Heart right ventricle (tissue), 16 donors: ENCODE measurements at regions not wholly inside any gene's neighbourhood (a gene's known extent, or its start where the extent isn't known, plus 50 kb on each side); places are given as distances from the start of the nearest gene placed in this dataset.

Source experiments
- ATAC-seq, 8 donors: fragments of 200-7000 bp; cut with Tn5 transposase; one replicate each; pipeline ENCODE4 v1.9.1; 2020; ENCODE audit warnings: mild to moderate bottlenecking in 8 of 8, moderate library complexity in 8 of 8, moderate number of reproducible peaks in 1 of 8
- DNase-seq, 2 donors: peaks; one replicate each; pipeline ENCODE4 v3.0.0-alpha.2; 2020
- H3K27ac ChIP-seq, 10 donors: fragments of 200-600 bp; sonication (generic) in 2 of 10; one replicate each; pipeline versions ENCODE4 v1.5.0 to v1.8.0; 2020 to 2022; ENCODE audit warnings: mild to moderate bottlenecking in 3 of 10
- H3K27me3 ChIP-seq, 7 donors: fragments of 200-600 bp; one replicate each; pipeline ENCODE4 v1.8.0; 2021 to 2022; ENCODE audit warnings: mild to moderate bottlenecking in 2 of 7
- H3K36me3 ChIP-seq, 9 donors: fragments of 200-600 bp; sonication (generic) in 1 of 9; one replicate each; pipeline versions ENCODE4 v1.5.0 to v1.8.0; 2020 to 2022; ENCODE audit warnings: mild to moderate bottlenecking in 2 of 9
- H3K4me1 ChIP-seq, 9 donors: fragments of 200-600 bp; sonication (generic) in 1 of 9; one replicate each; pipeline versions ENCODE4 v1.5.0 to v1.8.0; 2020 to 2022; ENCODE audit warnings: mild to moderate bottlenecking in 4 of 9
- H3K4me3 ChIP-seq, 10 donors: fragments of 200-600 bp; sonication (generic) in 2 of 10; one replicate each; pipeline versions ENCODE4 v1.5.0 to v1.8.0; 2020 to 2022; ENCODE audit warnings: mild to moderate bottlenecking in 7 of 10, moderate library complexity in 2 of 10
- H3K9me3 ChIP-seq, 11 donors: fragments of 200-600 bp in 10 of 11; sonication (generic) in 2 of 11; one replicate each; pipeline versions ENCODE4 v1.5.0 to v1.8.0; 2013 to 2022; ENCODE audit warnings: mild to moderate bottlenecking in 2 of 11, control low read depth in 1 of 11, moderate library complexity in 1 of 11
- CTCF ChIP-seq, 9 donors: fragments of 200-600 bp; sonication (generic) in 2 of 9; IDR thresholded peaks; one replicate each; pipeline versions ENCODE4 v1.5.0 to v1.8.0; 2021 to 2022; ENCODE audit warnings: antibody characterized with exemption in 9 of 9, mild to moderate bottlenecking in 5 of 9, moderate library complexity in 1 of 9
- WGBS, 2 donors: extraction: QIAGEN DNeasy Blood & Tissue Kit; methylation state at CpG; one replicate each; pipeline ENCODE4 v1.1.7; 2013; ENCODE audit warnings: inconsistent platforms in 1 of 2; 5-methylcytosine and 5-hydroxymethylcytosine counted together
- intact Hi-C, 10 donors: fragments of 100-400 bp; cut with DNase I; formaldehyde crosslinking; loops; one replicate each; pipeline versions ENCODE4 v1.11.1 to v1.14.2; 2022
- donor health status: Arrhythmogenic right ventricular cardiomyopathy.
- donor health status: ischemic (EF 13 %, LVEDD 7.1; RV severe dilation, severe dysfunction).
- donor health status: healthy with polysubstance abuse.
- donor health status: DM: no; HTN: yes; CAD: no.
- donor health status: DM: no; HTN: no; CAD: no.
- donor health status: ischemic (EF 25% LVEDD 6.9; RV normal size, moderate dysfunction).
- donor health status: ischemic (EF 25% LVEDD 5.7; RV mildly dilated, moderate dysfunction).
- donor health status: healthy.
- donor health status: DM: yes; HTN: yes; CAD: no.
- donor health status: Ischemic cardiomyopathy.
- donor health status: ischemic (EF 35%, LVEDD 5.7; RV mildly dilated, moderate dysfunction).
- donor health status: nonischemic (EF 11% LVEDD 7.7; RV severe dilation, severe dysfunction).
- donor health status: DM: yes; HTN: yes; CAD: no.
- donor health status: PGD.
- donor health status: ischemic (EF 29% LVEDD 5.4; RV normal size, mild dysfunction).
- donor health status: nonischemic (EF 23%, LVEDD 6.1; RV moderate dilation, normal function).

- DNase-seq, result no peak
- no peaks in the 10 kb centered on the region for H3K9me3 ChIP-seq
- no peak for ATAC-seq
- TF ChIP-seq CTCF (IDR thresholded peaks at IDR 0.05), result no peak
- H3K36me3 ChIP-seq, result no peaks in the 10 kb centered on the region
- no peaks in the 10 kb centered on the region for H3K4me1 ChIP-seq
- WGBS, 2 donors, result 65 to 76% methylated on average over 16 of the region's 16 CpGs
- H3K27me3 ChIP-seq, result peaks cover 0 to 33% (median 11%) of the 10 kb centered on the region in 7 donors
- no peak overlapping the region for H3K4me3 ChIP-seq
- intact Hi-C loops, result no loop called here
- H3K27ac ChIP-seq, result no peak overlapping the region
Observed at GRCh38 chr11:70637186-70637800, 239.0 kb downstream of the CTTN start.

GRCh38 chr11:70637949-70638583 lies 239.7 kb downstream of the CTTN start:
- no peaks in the 10 kb centered on the region for H3K4me1 ChIP-seq
- no peaks in the 10 kb centered on the region for H3K36me3 ChIP-seq
- intact Hi-C loops, result no loop called here
- DNase-seq (no peak), ATAC-seq (no peak)
- peaks cover 0 to 38% (median 14%) of the 10 kb centered on the region in 7 donors for H3K27me3 ChIP-seq
- H3K4me3 ChIP-seq, result no peak overlapping the region
- no peaks in the 10 kb centered on the region for H3K9me3 ChIP-seq
- no peak for TF ChIP-seq CTCF (IDR thresholded peaks at IDR 0.05)
- H3K27ac ChIP-seq, result no peak overlapping the region
- WGBS, 2 donors, result 58 to 60% methylated on average over 18 of the region's 18 CpGs

- Histone ChIP-seq H3K4me3 (no peak overlapping the region), H3K27me3 (peaks cover 0 to 56% (median 22%) of the 10 kb centered on the region in 7 donors), H3K9me3 (no peaks in the 10 kb centered on the region), H3K27ac (no peak overlapping the region), H3K36me3 (no peaks in the 10 kb centered on the region), H3K4me1 (no peaks in the 10 kb centered on the region)
- no peak for ATAC-seq
- no peak for DNase-seq
- no peak for TF ChIP-seq CTCF (IDR thresholded peaks at IDR 0.05)
- 76 to 92% methylated on average over 8 of the region's 8 CpGs for WGBS, 2 donors
- intact Hi-C loops, result no loop called here
Observed at GRCh38 chr11:70640408-70640807, 242.1 kb downstream of the CTTN start.

- H3K27ac ChIP-seq, result no peak overlapping the region
- 34 to 35% methylated on average over 12 of the region's 12 CpGs for WGBS, 2 donors
- H3K36me3 ChIP-seq, result no peaks in the 10 kb centered on the region
- peaks cover 0 to 66% (median 22%) of the 10 kb centered on the region in 7 donors for H3K27me3 ChIP-seq
- TF ChIP-seq CTCF (IDR thresholded peaks at IDR 0.05), result no peak
- intact Hi-C loops, result no loop called here
- no peak overlapping the region for H3K4me3 ChIP-seq
- H3K9me3 ChIP-seq, result no peaks in the 10 kb centered on the region
- ATAC-seq, result no peak
- no peak for DNase-seq
- no peaks in the 10 kb centered on the region for H3K4me1 ChIP-seq
Observed at GRCh38 chr11:70641369-70641768, 243.0 kb downstream of the CTTN start.
